ENCODE measurements at regions not wholly inside any gene's neighbourhood (a gene's known extent, or its start where the extent isn't known, plus 50 kb on each side); places are given as distances from the start of the nearest gene placed in this dataset.

- H3K4me3 ChIP-seq (ENCODE audit: low read depth, low read length): no peak overlapping the region
- TF ChIP-seq CTCF (IDR thresholded peaks at IDR 0.05; ENCODE audit: low read depth, low read length) (no peak), MAX (IDR thresholded peaks at IDR 0.05; ENCODE audit: low read depth, low read length) (no peak), MYC (IDR thresholded peaks at IDR 0.05; ENCODE audit: low read depth, low read length) (no peak), POLR2A (IDR thresholded peaks at IDR 0.05; ENCODE audit: extremely low read depth, insufficient read length) (no peak)
- no peak for DNase-seq (ENCODE audit: low read depth)
Measured at GRCh38 chr7:40965774-40966173, 737.1 kb downstream of the INHBA start.

- TF ChIP-seq MAX (IDR thresholded peaks at IDR 0.05; ENCODE audit: low read depth, low read length) (no peak), MYC (IDR thresholded peaks at IDR 0.05; ENCODE audit: low read depth, low read length) (no peak), CTCF (IDR thresholded peaks at IDR 0.05; ENCODE audit: low read depth, low read length) (no peak), POLR2A (IDR thresholded peaks at IDR 0.05; ENCODE audit: extremely low read depth, insufficient read length) (no peak)
- H3K4me3 ChIP-seq (ENCODE audit: low read depth, low read length): no peak overlapping the region
- no peak for DNase-seq (ENCODE audit: low read depth)
Measured at GRCh38 chr7:40965016-40965415, 737.9 kb downstream of the INHBA start.

- no peak for DNase-seq (ENCODE audit: low read depth)
- TF ChIP-seq MYC (IDR thresholded peaks at IDR 0.05; ENCODE audit: low read depth, low read length): no peak
- no peak for TF ChIP-seq MAX (IDR thresholded peaks at IDR 0.05; ENCODE audit: low read depth, low read length)
- no peak for TF ChIP-seq POLR2A (IDR thresholded peaks at IDR 0.05; ENCODE audit: extremely low read depth, insufficient read length)
- no peak overlapping the region for H3K4me3 ChIP-seq (ENCODE audit: low read depth, low read length)
Measured at GRCh38 chr7:40964610-40965009, 738.3 kb downstream of the INHBA start.

GRCh38 chr7:40959955-40960354 lies 742.9 kb downstream of the INHBA start:
- TF ChIP-seq CTCF (IDR thresholded peaks at IDR 0.05; ENCODE audit: low read depth, low read length): no peak
- TF ChIP-seq POLR2A (IDR thresholded peaks at IDR 0.05; ENCODE audit: extremely low read depth, insufficient read length): no peak
- TF ChIP-seq MAX (IDR thresholded peaks at IDR 0.05; ENCODE audit: low read depth, low read length): no peak
- no peak overlapping the region for H3K4me3 ChIP-seq (ENCODE audit: low read depth, low read length)
- no peak for DNase-seq (ENCODE audit: low read depth)

GRCh38 chr7:40948239-40948638 lies 754.7 kb downstream of the INHBA start:
- DNase-seq (ENCODE audit: low read depth): no peak
- no peak for TF ChIP-seq MAX (IDR thresholded peaks at IDR 0.05; ENCODE audit: low read depth, low read length)
- no peak for TF ChIP-seq POLR2A (IDR thresholded peaks at IDR 0.05; ENCODE audit: extremely low read depth, insufficient read length)
- TF ChIP-seq CTCF (IDR thresholded peaks at IDR 0.05; ENCODE audit: low read depth, low read length): no peak
- no peak for TF ChIP-seq MYC (IDR thresholded peaks at IDR 0.05; ENCODE audit: low read depth, low read length)
- H3K4me3 ChIP-seq (ENCODE audit: low read depth, low read length): no peak overlapping the region

GRCh38 chr7:40947566-40947965 lies 755.3 kb downstream of the INHBA start:
- TF ChIP-seq MAX (IDR thresholded peaks at IDR 0.05; ENCODE audit: low read depth, low read length): no peak
- no peak for TF ChIP-seq POLR2A (IDR thresholded peaks at IDR 0.05; ENCODE audit: extremely low read depth, insufficient read length)
- no peak for TF ChIP-seq CTCF (IDR thresholded peaks at IDR 0.05; ENCODE audit: low read depth, low read length)
- TF ChIP-seq MYC (IDR thresholded peaks at IDR 0.05; ENCODE audit: low read depth, low read length): no peak
- H3K4me3 ChIP-seq (ENCODE audit: low read depth, low read length): no peak overlapping the region

More at GRCh38 chr7:40947566-40947965, 755.3 kb downstream of the INHBA start:
- DNase-seq (ENCODE audit: low read depth): no peak
